ENCODE measurements at regions not wholly inside any gene's neighbourhood (a gene's known extent, or its start where the extent isn't known, plus 50 kb on each side); places are given as distances from the start of the nearest gene placed in this dataset.

DNA sequence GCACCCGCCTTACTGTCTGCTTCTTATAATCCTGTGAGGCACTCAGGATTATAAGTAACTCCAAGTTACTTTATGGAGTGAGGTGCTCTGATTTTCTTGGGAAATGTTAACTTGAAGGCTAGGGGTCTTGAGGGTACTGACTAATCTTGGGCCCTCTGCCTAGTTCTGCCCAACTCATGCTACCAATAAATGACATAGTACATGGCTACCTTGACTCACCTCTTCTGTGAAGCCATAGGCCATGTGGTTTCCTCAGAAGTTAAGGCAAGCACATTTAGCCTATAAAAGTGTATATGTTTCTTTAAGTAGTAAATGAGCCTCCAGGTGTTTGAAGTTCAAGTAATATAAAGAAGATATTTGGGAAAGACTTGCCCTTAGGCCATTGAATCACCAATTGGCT lies 99.8 kb upstream of the CASK start:
- TF ChIP-seq, protein P1, sequence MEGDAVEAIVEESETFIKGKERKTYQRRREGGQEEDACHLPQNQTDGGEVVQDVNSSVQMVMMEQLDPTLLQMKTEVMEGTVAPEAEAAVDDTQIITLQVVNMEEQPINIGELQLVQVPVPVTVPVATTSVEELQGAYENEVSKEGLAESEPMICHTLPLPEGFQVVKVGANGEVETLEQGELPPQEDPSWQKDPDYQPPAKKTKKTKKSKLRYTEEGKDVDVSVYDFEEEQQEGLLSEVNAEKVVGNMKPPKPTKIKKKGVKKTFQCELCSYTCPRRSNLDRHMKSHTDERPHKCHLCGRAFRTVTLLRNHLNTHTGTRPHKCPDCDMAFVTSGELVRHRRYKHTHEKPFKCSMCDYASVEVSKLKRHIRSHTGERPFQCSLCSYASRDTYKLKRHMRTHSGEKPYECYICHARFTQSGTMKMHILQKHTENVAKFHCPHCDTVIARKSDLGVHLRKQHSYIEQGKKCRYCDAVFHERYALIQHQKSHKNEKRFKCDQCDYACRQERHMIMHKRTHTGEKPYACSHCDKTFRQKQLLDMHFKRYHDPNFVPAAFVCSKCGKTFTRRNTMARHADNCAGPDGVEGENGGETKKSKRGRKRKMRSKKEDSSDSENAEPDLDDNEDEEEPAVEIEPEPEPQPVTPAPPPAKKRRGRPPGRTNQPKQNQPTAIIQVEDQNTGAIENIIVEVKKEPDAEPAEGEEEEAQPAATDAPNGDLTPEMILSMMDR (IDR thresholded peaks at IDR 0.05): no peak
- TF ChIP-seq POLR2A (IDR thresholded peaks at IDR 0.05): no peak
